ENCODE measurements at regions not wholly inside any gene's neighbourhood (a gene's known extent, or its start where the extent isn't known, plus 50 kb on each side); places are given as distances from the start of the nearest gene placed in this dataset.

DNA sequence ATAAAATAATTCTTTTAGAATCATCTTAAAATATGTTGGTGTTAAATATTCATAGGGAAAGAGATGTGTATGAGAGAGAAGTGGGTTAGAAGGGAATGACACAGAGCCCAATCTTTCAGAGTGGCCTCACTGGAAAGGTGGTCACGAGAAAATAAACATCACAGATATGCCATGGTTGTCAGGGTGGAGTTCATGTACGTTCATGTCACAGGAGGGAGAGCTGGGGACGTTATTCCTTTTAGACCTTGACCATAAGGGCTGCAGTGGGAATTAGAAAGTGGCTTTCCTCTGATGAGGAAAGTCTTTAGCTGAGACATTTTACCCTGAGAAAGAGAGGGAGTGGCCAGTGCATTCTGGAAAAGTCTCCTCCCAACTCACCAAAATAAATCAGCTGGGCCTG is 90.6 kb upstream of the TNR start:
- TF ChIP-seq EP300 (IDR thresholded peaks at IDR 0.05) (no peak), POLR2A (IDR thresholded peaks at IDR 0.05) (no peak), POLR2AphosphoS5 (IDR thresholded peaks at IDR 0.05) (no peak)
- TF ChIP-seq, protein P1, sequence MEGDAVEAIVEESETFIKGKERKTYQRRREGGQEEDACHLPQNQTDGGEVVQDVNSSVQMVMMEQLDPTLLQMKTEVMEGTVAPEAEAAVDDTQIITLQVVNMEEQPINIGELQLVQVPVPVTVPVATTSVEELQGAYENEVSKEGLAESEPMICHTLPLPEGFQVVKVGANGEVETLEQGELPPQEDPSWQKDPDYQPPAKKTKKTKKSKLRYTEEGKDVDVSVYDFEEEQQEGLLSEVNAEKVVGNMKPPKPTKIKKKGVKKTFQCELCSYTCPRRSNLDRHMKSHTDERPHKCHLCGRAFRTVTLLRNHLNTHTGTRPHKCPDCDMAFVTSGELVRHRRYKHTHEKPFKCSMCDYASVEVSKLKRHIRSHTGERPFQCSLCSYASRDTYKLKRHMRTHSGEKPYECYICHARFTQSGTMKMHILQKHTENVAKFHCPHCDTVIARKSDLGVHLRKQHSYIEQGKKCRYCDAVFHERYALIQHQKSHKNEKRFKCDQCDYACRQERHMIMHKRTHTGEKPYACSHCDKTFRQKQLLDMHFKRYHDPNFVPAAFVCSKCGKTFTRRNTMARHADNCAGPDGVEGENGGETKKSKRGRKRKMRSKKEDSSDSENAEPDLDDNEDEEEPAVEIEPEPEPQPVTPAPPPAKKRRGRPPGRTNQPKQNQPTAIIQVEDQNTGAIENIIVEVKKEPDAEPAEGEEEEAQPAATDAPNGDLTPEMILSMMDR (IDR thresholded peaks at IDR 0.05): no peak
